OCI-LY7 (cell line): ENCODE measurements at regions not wholly inside any gene's neighbourhood (a gene's known extent, or its start where the extent isn't known, plus 50 kb on each side); places are given as distances from the start of the nearest gene placed in this dataset.

Experiments used
- BruUV-seq: library from RNA; stranded (reverse); fragments of 400-500 nt; replicated peaks from 2 replicates; lab custom pipeline; 2021; lab: Mats Ljungman, UMichigan
- CTCF ChIA-PET: fragments of 300-600 bp; sonication (Branson Sonifier 250); formaldehyde crosslinking; loops from one replicate; lab custom pipeline; 2022; ENCODE audit warnings: antibody characterized with exemption; ENCODE audit not compliant: unreplicated experiment; lab: Charles Lee
- POLR2A ChIA-PET: fragments of 300-600 bp; sonication (Branson Sonifier 250); formaldehyde crosslinking; loops from one replicate; lab custom pipeline; 2022; ENCODE audit warnings: antibody characterized with exemption; lab: Charles Lee
- DNase-seq: peaks from one replicate; pipeline ENCODE4 v3.0.0-alpha.2; 2015; ENCODE audit warnings: low spot score
- H2AFZ ChIP-seq: fragments of 200-600 bp; sonication (generic), shearing (Covaris generic); 2 replicates; pipeline ENCODE4 v1.6.1; 2014; ENCODE audit warnings: mild to moderate bottlenecking, antibody characterized with exemption, low read length, moderate library complexity
- H3K27ac ChIP-seq: fragments of 200-600 bp; sonication (generic); 2 replicates; pipeline ENCODE4 v1.5.1; 2014; ENCODE audit warnings: mixed run types, low read depth, mild to moderate bottlenecking, moderate library complexity, low read length, inconsistent platforms; ENCODE audit not compliant: poor library complexity, severe bottlenecking
- H3K36me3 ChIP-seq: fragments of 200-600 bp; sonication (generic); 2 replicates; pipeline ENCODE4 v1.6.1; 2014; ENCODE audit warnings: mild to moderate bottlenecking, antibody characterized with exemption, low read length, moderate library complexity, mixed read lengths; ENCODE audit not compliant: insufficient read depth
- H3K4me1 ChIP-seq: fragments of 200-600 bp; sonication (generic); 2 replicates; pipeline ENCODE4 v1.5.1; 2014; ENCODE audit warnings: mild to moderate bottlenecking, low read length; ENCODE audit not compliant: insufficient read depth, poor library complexity, severe bottlenecking
- H3K4me2 ChIP-seq: fragments of 200-600 bp; sonication (generic); 2 replicates; pipeline ENCODE4 v1.6.1; 2014; ENCODE audit warnings: mild to moderate bottlenecking, low read length
- H3K4me3 ChIP-seq: fragments of 200-600 bp; sonication (generic); 2 replicates; pipeline ENCODE4 v1.5.1; 2014; ENCODE audit warnings: mild to moderate bottlenecking, low read depth, low read length; ENCODE audit not compliant: poor library complexity, severe bottlenecking
- H3K79me2 ChIP-seq: fragments of 200-600 bp; sonication (generic); 2 replicates; pipeline ENCODE4 v1.6.1; 2016; ENCODE audit warnings: low read depth, mild to moderate bottlenecking, low read length, moderate library complexity, mixed read lengths; ENCODE audit not compliant: insufficient read depth
- H3K9me2 ChIP-seq: fragments of 200-600 bp; sonication (generic); 2 replicates; pipeline ENCODE4 v1.6.1; 2016; ENCODE audit warnings: mild to moderate bottlenecking, low read length, mixed read lengths; ENCODE audit not compliant: insufficient read depth
- H3K9me3 ChIP-seq: fragments of 200-600 bp; sonication (generic); 2 replicates; pipeline ENCODE4 v1.6.1; 2014; ENCODE audit warnings: mild to moderate bottlenecking, mixed run types, low read length, mixed read lengths
- H4K20me1 ChIP-seq: fragments of 200-600 bp; sonication (generic); 2 replicates; pipeline ENCODE4 v1.6.1; 2014; ENCODE audit warnings: mild to moderate bottlenecking, antibody characterized with exemption, low read length, moderate library complexity, mixed read lengths; ENCODE audit not compliant: insufficient read depth
- EZH2phosphoT487 ChIP-seq: fragments of 200-600 bp; sonication (generic); IDR thresholded peaks from 2 replicates; pipeline ENCODE4 v1.6.1; 2018; ENCODE audit warnings: low read depth, borderline replicate concordance, mild to moderate bottlenecking, mixed run types, antibody characterized with exemption, low read length, moderate library complexity, mixed read lengths
- intact Hi-C: fragments of 100-400 bp; cut with micrococcal nuclease; formaldehyde crosslinking; loops from one replicate; pipeline ENCODE4 v1.10.0; 2022; ENCODE audit not compliant: unreplicated experiment
- TF ChIP-seq, protein P1 (sequence below): fragments of 200-600 bp; sonication (generic); conservative IDR thresholded peaks from 2 replicates; pipeline ENCODE4 v1.5.1; 2014; ENCODE audit warnings: mild to moderate bottlenecking, antibody characterized with exemption, low read length, moderate library complexity, mixed read lengths

DNA sequence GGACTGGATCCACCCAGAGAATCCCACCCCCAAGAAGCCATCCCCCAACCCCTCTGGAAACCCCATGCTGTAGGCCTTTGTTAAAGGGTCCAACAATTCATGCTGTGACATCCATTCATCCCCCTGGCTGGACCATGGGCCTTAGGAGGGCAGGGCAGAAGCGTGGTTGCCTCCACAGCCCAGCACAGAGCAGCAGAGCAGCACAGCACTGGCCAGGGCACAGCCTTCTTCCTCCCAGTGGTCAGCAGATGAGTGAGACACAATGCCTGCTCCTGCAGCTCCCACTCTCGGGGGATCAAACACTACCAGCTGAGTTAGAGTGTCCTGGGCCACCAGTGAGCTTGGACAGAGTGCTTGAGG is 84.5 kb upstream of the LINC01488 start:
- no TSS peak for BruUV-seq
- Histone ChIP-seq H3K9me3 (no peaks in the 10 kb centered on the region), H3K27ac (no peak overlapping the region), H3K4me2 (no peak overlapping the region), H4K20me1 (no peaks in the 10 kb centered on the region), H3K36me3 (no peaks in the 10 kb centered on the region), H3K4me1 (no peaks in the 10 kb centered on the region), H2AFZ (no peak overlapping the region), H3K79me2 (no peaks in the 10 kb centered on the region), H3K9me2 (no peaks in the 10 kb centered on the region), H3K4me3 (no peak overlapping the region)
- intact Hi-C loops, result no loop called here
- no peak for DNase-seq
- POLR2A ChIA-PET, result no interaction called here
- TF ChIP-seq, protein P1, sequence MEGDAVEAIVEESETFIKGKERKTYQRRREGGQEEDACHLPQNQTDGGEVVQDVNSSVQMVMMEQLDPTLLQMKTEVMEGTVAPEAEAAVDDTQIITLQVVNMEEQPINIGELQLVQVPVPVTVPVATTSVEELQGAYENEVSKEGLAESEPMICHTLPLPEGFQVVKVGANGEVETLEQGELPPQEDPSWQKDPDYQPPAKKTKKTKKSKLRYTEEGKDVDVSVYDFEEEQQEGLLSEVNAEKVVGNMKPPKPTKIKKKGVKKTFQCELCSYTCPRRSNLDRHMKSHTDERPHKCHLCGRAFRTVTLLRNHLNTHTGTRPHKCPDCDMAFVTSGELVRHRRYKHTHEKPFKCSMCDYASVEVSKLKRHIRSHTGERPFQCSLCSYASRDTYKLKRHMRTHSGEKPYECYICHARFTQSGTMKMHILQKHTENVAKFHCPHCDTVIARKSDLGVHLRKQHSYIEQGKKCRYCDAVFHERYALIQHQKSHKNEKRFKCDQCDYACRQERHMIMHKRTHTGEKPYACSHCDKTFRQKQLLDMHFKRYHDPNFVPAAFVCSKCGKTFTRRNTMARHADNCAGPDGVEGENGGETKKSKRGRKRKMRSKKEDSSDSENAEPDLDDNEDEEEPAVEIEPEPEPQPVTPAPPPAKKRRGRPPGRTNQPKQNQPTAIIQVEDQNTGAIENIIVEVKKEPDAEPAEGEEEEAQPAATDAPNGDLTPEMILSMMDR, result no peak
- TF ChIP-seq EZH2phosphoT487, result no peak
- CTCF ChIA-PET, result no interaction called here

DNA sequence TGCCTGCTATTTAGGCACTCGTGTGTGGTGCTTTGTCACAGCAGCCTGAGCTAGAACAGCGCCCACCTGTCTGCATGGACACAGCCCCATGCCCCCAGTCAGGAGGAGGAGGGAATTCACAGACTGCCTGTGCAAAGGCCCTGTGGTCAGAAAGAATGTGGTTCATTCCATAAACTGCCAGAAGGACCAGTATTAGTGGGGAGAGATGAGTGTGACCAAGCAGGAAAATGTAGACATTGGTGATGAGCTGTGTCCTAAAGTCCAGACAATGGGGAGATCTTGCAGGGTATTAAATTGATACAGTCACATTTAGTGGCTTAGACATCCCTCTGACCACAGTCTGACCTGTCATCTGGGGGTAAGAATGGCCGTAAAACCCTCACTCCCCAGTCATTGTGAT is 83.7 kb upstream of the LINC01488 start:
- no peaks in the 10 kb centered on the region for H3K79me2 ChIP-seq
- ChIA-PET POLR2A (no interaction called here), CTCF (no interaction called here)
- H3K9me3 ChIP-seq, result no peaks in the 10 kb centered on the region
- no peak for TF ChIP-seq EZH2phosphoT487
- TF ChIP-seq, protein P1, result no peak
- no peaks in the 10 kb centered on the region for H3K9me2 ChIP-seq
- no peaks in the 10 kb centered on the region for H3K4me1 ChIP-seq
- no peak overlapping the region for H3K4me3 ChIP-seq
- no peak overlapping the region for H3K4me2 ChIP-seq
- H4K20me1 ChIP-seq, result no peaks in the 10 kb centered on the region
- H3K27ac ChIP-seq, result no peak overlapping the region
- H3K36me3 ChIP-seq, result no peaks in the 10 kb centered on the region
- no peak overlapping the region for H2AFZ ChIP-seq
- intact Hi-C loops, result no loop called here
- no TSS peak for BruUV-seq
- no peak for DNase-seq

DNA sequence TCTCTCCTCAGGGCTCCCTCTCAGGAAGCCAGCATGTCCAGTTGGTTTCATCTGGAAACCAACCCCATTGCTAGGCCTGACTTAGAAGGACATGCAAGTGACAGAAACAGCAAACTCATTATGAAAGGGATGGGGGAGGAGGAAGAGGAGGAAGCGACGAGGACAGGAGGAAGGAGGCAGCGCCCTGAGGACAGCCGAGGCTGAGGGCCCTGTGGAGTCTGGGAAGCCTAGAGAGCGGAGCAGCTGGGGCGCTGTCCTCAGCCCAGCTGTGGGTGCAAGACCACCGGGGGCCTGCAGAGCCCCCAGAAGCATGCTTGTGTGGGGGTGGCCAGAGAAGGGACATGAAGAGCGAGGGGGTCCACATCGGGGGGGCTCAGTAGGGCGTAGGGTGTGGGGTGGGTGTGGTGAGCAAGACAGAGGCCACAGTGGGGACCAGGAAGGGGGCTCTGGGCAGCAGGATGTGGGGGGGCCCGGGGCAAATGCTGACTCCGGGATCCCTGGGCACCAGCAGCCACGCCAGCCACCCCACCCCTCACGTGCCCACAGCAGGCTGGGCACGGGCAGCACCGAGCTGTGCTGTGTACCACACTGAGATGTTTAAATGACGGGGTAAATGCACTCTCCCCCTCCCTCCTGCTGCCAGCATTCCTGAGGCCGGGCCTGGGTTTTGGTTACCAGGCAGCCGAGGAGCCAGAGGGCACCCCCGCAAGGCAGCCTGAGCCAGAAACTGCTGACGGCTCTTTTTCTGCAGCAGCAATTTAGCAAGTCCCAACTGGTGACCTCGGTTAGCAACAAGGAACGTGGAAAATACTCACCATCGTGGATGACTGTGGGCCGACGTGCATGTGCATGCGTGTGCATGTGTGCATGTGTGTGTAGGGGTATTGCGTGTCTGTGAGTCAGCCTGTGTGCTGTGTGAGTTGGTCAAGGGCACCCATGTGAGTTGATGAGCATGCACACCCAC is 82.7 kb upstream of the LINC01488 start:
- BruUV-seq, result no TSS peak
- intact Hi-C loops, result no loop called here
- H3K4me2 ChIP-seq, result no peak overlapping the region
- CTCF ChIA-PET, result no interaction called here
- H3K9me3 ChIP-seq, result no peaks in the 10 kb centered on the region
- no peaks in the 10 kb centered on the region for H4K20me1 ChIP-seq
- H3K4me1 ChIP-seq, result no peaks in the 10 kb centered on the region
- no peak for DNase-seq
- H3K9me2 ChIP-seq, result no peaks in the 10 kb centered on the region
- no peaks in the 10 kb centered on the region for H3K79me2 ChIP-seq
- no peak for TF ChIP-seq EZH2phosphoT487
- TF ChIP-seq, protein P1, result no peak
- no peak overlapping the region for H2AFZ ChIP-seq
- H3K27ac ChIP-seq, result no peak overlapping the region
- no peak overlapping the region for H3K4me3 ChIP-seq
- no peaks in the 10 kb centered on the region for H3K36me3 ChIP-seq
- POLR2A ChIA-PET, result no interaction called here
